HG02678 (cell line): ENCODE measurements at regions not wholly inside any gene's neighbourhood (a gene's known extent, or its start where the extent isn't known, plus 50 kb on each side); places are given as distances from the start of the nearest gene placed in this dataset.

Experiments
- ATAC-seq: cut with Tn5 transposase; IDR thresholded peaks from one replicate; pipeline ENCODE4 v1.9.1; 2021; ENCODE audit warnings: mild to moderate bottlenecking, moderate library complexity; ENCODE audit not compliant: unreplicated experiment

DNA sequence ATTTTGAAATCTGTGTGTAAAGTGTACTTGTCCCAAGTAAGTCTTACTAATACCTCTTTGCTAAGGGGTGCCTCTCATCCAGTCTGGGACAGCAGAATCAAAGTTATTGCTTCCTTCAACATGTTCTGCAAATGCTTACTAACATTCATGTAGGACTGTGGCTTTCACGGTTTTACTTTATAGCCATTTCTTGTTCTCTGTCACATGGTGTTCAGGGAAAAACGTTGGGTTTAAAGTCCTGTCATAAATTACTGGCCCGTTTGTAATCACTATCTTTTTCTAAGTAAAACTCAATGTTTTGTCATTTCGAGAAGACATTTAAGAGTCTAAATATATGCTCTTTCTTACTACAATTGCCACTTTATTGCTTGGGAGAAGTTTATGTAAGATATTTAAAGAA is 321.1 kb downstream of the STIM2 start:
- ATAC-seq = no peak

DNA sequence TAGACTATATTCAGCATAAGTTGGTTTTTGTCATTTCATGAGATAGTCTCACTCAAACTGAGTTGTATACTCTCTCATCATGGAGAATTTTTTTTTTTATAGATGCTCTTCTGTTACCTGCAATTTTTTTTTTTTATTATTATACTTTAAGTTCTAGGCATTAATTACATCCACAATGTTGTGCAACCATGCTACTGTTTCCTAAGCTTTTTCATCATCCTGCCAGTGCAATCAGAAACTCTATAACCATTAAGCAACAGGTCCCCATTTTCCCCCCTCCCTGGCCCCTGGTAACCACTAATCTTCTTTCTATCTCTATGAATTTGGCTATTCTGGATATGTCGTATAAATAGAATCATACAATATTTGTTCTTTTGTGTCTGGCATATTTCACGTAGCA is 321.6 kb downstream of the STIM2 start:
- ATAC-seq = no peak

GRCh38 chr4:27184508-27185155 is 324.0 kb downstream of the STIM2 start:
- ATAC-seq = no peak

- no peak for ATAC-seq
Measured at GRCh38 chr4:27186710-27187109, 326.1 kb downstream of the STIM2 start.

GRCh38 chr4:27187786-27188185 is 327.1 kb downstream of the STIM2 start:
- no peak for ATAC-seq

GRCh38 chr4:27189683-27190082 is 329.0 kb downstream of the STIM2 start:
- ATAC-seq = no peak

DNA sequence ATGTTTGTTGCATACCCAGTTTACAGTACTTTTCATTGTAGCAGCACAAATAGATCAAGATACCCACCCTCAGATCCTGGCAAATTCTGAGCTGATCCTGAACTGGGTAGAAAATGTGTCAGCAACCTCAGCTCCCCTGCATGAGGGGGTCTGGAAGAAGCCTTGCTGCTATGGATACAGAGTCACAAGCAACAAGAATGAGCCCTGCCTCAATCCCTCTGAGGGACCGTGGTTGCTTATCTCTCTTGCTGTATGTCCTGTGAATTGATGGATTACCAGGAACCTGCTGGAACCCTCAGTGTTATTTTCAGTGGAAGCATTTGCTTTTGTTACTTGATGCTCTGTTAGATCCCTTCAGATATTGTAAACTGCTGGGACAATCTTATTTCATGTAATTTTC is 331.0 kb downstream of the STIM2 start:
- no peak for ATAC-seq

DNA sequence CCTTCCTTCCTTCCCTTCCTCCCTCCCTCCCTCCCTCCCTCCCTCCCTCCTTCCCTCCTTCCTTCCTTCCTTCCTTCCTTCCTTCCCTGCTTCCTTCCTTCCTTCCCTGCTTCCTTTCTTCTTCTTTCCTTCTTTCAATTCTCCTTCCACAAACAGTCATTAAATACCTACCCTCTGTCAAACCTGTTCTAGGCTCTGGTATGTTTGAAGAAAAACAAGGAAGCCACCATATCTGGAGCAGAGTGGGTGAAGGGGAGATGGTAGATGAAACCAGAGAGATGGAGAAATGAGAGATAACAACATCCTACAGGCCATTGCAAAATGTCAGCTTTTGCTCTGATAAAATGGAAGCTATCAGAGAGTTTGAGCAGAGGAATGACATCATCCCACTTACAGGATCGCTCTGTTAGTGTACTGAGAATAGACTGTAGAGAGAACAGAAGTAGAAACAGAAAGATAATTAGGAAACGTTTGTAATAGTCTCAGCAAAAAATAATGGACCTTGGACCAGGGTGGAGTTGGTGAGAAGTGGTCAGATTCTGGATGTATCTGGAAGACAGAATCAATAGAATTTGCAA is 334.0 kb downstream of the STIM2 start:
- no peak for ATAC-seq

- ATAC-seq = no peak
Measured at GRCh38 chr4:27198246-27198645, 337.6 kb downstream of the STIM2 start.

- ATAC-seq = no peak
Measured at GRCh38 chr4:27198971-27199370, 338.3 kb downstream of the STIM2 start.

DNA sequence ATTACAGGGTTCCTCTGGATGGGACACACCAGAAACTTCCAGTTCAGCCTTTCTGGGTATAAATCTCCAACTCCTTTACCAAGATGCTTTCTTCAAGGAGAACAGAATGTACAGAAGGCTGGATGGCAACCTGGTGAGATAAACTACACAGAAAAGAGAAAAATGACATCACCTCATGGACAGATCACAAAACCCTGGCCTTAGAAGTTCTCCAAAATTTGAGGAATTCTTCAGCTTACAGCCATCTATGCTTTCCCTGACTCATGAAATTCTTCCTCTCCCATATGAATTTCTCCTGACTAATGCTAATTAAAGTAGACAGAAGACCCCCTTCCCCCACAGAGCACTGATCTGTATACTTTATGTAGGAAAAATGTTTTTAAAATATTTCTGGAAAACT is 345.4 kb downstream of the STIM2 start:
- ATAC-seq = no peak

- no peak for ATAC-seq
Measured at GRCh38 chr4:27210956-27211355, 350.3 kb downstream of the STIM2 start.

DNA sequence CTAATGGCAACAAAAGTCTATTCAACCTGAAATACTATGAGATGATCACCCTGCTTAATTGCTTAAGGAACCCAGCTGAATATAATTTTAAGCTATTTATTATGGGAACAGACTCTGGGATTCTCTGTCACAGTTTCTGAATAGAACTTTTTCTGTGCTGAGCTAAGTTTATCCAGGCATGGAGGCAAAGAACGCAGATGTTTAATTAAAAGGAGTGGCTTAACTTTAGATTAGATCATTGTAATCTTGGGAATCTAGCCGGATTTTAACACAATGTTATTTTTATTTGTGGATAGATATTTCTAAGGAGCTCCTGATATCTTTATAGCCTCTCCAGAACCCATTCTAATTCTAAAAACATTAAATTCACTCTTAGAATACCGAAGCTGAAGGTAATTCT is 353.4 kb downstream of the STIM2 start:
- ATAC-seq = no peak

DNA sequence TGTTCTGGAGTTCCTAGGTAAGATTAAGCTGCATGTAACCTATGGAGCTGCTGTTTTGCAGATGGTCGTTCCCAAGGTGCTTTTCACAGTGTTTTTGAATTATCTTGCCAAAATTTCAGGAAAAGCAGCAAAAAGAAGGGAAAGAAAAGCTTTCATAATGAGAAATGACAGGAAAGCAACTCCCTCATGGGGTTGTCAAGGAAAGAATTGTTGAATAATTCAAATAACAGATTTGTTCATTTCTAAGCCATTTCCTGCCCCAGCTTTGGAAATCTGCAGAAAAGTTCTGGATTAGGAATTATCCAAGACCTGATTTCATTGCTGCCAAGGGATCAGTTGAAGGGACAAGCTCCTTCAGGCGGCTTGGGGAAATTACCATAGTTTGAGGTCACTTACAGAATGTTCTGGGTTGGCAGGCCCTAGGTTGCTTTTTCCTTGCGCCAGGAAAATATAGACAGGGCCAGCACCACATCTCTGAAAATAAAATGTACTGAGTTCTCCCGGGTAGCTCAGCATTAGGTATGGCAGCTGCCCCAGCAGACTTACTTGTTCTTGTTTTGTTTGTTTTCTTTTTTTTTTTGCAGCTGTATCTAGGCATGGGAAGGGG is 354.7 kb downstream of the STIM2 start:
- no peak for ATAC-seq

- no peak for ATAC-seq
Measured at GRCh38 chr4:27217261-27217769, 356.7 kb downstream of the STIM2 start.

- no peak for ATAC-seq
Measured at GRCh38 chr4:27218013-27218412, 357.4 kb downstream of the STIM2 start.

GRCh38 chr4:27223326-27223725 is 362.7 kb downstream of the STIM2 start:
- ATAC-seq = no peak

- ATAC-seq = no peak
Measured at GRCh38 chr4:27233531-27233930, 372.9 kb downstream of the STIM2 start.

DNA sequence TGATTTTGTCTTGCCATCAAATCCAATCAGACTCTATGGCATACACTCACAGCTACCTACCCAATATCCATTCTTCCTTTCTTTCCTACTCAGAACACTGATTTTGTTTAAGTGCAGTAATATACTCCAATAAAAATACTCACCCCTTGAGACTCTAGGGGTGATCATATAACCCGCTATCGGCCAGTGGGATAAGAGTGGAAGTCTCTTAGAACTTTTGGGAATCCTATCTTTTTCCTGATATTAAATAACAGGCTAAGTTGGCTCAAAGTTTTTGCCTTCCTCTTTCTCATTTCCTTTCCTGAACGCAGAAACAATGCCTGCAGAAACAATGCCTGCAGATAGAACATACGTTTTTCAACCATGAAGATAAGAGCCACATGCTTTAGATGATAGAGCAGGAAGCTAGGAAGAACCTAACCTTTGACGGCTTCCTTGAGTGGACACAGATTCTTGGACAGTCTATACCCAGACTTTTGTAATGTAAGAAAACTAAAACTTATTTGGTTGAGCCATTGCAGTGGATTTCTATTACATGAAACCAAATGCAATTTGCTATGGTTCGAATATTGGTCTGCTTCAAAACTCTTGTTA is 373.8 kb downstream of the STIM2 start:
- ATAC-seq = no peak

- no peak for ATAC-seq
Measured at GRCh38 chr4:27239641-27240040, 379.0 kb downstream of the STIM2 start.

GRCh38 chr4:27242217-27242616 is 381.6 kb downstream of the STIM2 start:
- ATAC-seq = no peak

DNA sequence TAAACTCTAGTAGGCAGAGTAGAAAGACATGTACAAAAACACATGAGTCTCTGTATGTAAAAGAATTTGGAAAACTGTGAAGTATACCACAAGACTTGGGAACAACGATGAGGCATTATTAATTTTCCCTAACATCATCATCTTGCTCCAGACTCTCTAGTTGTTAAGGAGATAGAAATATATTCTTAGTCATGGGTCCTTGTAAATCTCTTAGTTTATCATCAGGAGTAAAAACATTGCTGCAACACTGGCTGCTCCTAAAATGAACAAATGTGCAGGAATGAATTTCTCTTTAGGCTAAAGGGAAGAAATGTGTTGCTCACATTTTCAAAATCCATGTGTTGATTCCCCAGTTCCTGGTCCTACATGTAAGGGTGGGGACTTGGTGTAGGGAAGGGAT is 384.6 kb downstream of the STIM2 start:
- no peak for ATAC-seq
